ENCODE measurements at regions not wholly inside any gene's neighbourhood (a gene's known extent, or its start where the extent isn't known, plus 50 kb on each side); places are given as distances from the start of the nearest gene placed in this dataset.
"Not testable (repeated sequence)": the region's sequence is repeated elsewhere in the genome, so short reads cannot be mapped to it uniquely, and the experiment has no call there.

GRCh38 chr4:54409270-54409817 is 180.3 kb downstream of the PDGFRA start:
- H3K36me3 ChIP-seq (ENCODE audit: control insufficient read depth in 2 of 4, insufficient read depth in 4 of 4, low read length in 3 of 4); H3K14ac ChIP-seq (ENCODE audit: insufficient read length); H3K4me3 ChIP-seq (ENCODE audit: extremely low read depth in 1 of 4, insufficient read depth in 2 of 4, low read depth in 3 of 4, low read length in 4 of 4); H3K56ac ChIP-seq (replicated peaks; ENCODE audit: insufficient read length, low read depth, low read length); H4K91ac ChIP-seq (replicated peaks; ENCODE audit: insufficient read length, low read length); H3K9me3 ChIP-seq (ENCODE audit: insufficient read depth in 2 of 2, low read depth in 1 of 2, low read length in 1 of 2); H4K5ac ChIP-seq (ENCODE audit: insufficient read length, low read depth, low read length); POLR2A ChIA-PET (ENCODE audit: partially characterized antibody); H3K79me2 ChIP-seq (ENCODE audit: control insufficient read depth in 1 of 2, insufficient read depth in 2 of 2, low read length in 2 of 2); H3K4me1 ChIP-seq (replicated peaks in 1 of 4; ENCODE audit: control insufficient read depth in 3 of 4, insufficient read depth in 4 of 4, low read length in 3 of 4); H2BK20ac ChIP-seq (ENCODE audit: low read length); H2BK5ac ChIP-seq (ENCODE audit: low read depth, low read length); H3K23me2 ChIP-seq (ENCODE audit: low read depth, low read length); H4K8ac ChIP-seq (ENCODE audit: extremely low read depth, insufficient read depth, low read length); H2BK15ac ChIP-seq (ENCODE audit: low read length); H3K79me1 ChIP-seq (ENCODE audit: low read depth, low read length); H3K9ac ChIP-seq (replicated peaks in 1 of 4; ENCODE audit: extremely low read depth in 1 of 4, low read depth in 3 of 4, low read length in 3 of 4); H2BK12ac ChIP-seq (ENCODE audit: low read depth, low read length); H2BK120ac ChIP-seq (replicated peaks; ENCODE audit: low read depth, low read length); H4K20me1 ChIP-seq (replicated peaks in 1 of 2; ENCODE audit: control insufficient read depth in 1 of 2, insufficient read depth in 2 of 2, low read length in 2 of 2); H3K4ac ChIP-seq (replicated peaks; ENCODE audit: insufficient read length, low read depth, low read length); H3K18ac ChIP-seq (ENCODE audit: extremely low read depth, low read length); H3K27me3 ChIP-seq (replicated peaks in 1 of 4; ENCODE audit: control insufficient read depth in 3 of 4, extremely low read depth in 1 of 4, insufficient read depth in 3 of 4, low read length in 3 of 4); H3K23ac ChIP-seq (ENCODE audit: insufficient read length); H2AK5ac ChIP-seq (ENCODE audit: low read depth, low read length): not testable (repeated sequence)
- Histone ChIP-seq H3K4me2 (ENCODE audit: insufficient read depth in 1 of 2, low read depth in 2 of 2, low read length in 2 of 2) (peak overlapping the region; percentile 22 to 34; a peak in 1 of 4 replicates), H3K27ac (ENCODE audit: low read depth, low read length) (peak overlapping the region; percentile 61; the same call in 1 of the 2 replicates), H2AFZ (ENCODE audit: low read length) (0 out of 2 replicates have a peak overlapping the region, but pooled peaks have one; percentile 14)
- TF ChIP-seq EP300 (IDR thresholded peaks at IDR 0.05; ENCODE audit: borderline replicate concordance in 1 of 2, low read depth in 2 of 2, low read length in 2 of 2) (peak in 1 of 2 experiments; percentile 61; a peak in 1 of 3 replicates), SP1 (IDR thresholded peaks at IDR 0.05; ENCODE audit: low read depth, low read length) (peak; percentile 80; the same call in 1 of the 2 replicates), TEAD4 (IDR thresholded peaks at IDR 0.05; ENCODE audit: low read depth, low read length) (0 out of 2 replicates have a peak, but pooled peaks have one; percentile 31), POLR2AphosphoS5 (IDR thresholded peaks at IDR 0.05; ENCODE audit: low read depth, low read length) (peak; percentile 48; the same call in 1 of the 2 replicates), POLR2A (IDR thresholded peaks at IDR 0.05; ENCODE audit: control extremely low read depth in 1 of 2, low read depth in 2 of 2, low read length in 2 of 2) (peak in 1 of 2 experiments; percentile 26; a peak in 1 of 3 replicates), TAF1 (IDR thresholded peaks at IDR 0.05; ENCODE audit: low read depth, low read length) (peak; percentile 33; the same call in 1 of the 2 replicates), TCF12 (IDR thresholded peaks at IDR 0.05; ENCODE audit: low read depth, low read length) (peak; percentile 81; the same call in 1 of the 2 replicates), RBBP5 (IDR thresholded peaks at IDR 0.05; ENCODE audit: borderline replicate concordance, low read depth, low read length) (peak; percentile 56; the same call in 1 of the 2 replicates), ASH2L (IDR thresholded peaks at IDR 0.05; ENCODE audit: low read length) (peak; percentile 66)
- CTCF ChIA-PET (ENCODE audit: partially characterized antibody): interaction anchor here (0.6 kb wide), 1 partner anchor 438 kb away, joined by 3 read pairs; no protein-coding TSS in a partner anchor
- DNase-seq (ENCODE audit: low read depth in 1 of 2, low spot score in 2 of 2) (peak in 1 of 2 experiments; percentile 63), FAIRE-seq (peak; percentile 57)
- WGBS, 2 experiments (ENCODE audit: extremely low coverage in 1 of 2, insufficient coverage in 1 of 2, insufficient read length in 1 of 2, insufficient replicate concordance in 2 of 2, low coverage in 1 of 2, low lambda C conversion rate in 2 of 2, missing lambda C conversion rate in 1 of 2): 36% methylated on average over 7 of the region's 7 CpGs; no CpG with 5 or more reads in 1 of the 2 experiments
